Neutrophil (primary cell): ENCODE measurements at regions not wholly inside any gene's neighbourhood (a gene's known extent, or its start where the extent isn't known, plus 50 kb on each side); places are given as distances from the start of the nearest gene placed in this dataset.

Experiments used
- H3K27ac ChIP-seq: fragments of 200-600 bp; sonication (generic); 2 replicates; pipeline ENCODE4 v1.5.1; 2016; ENCODE audit warnings: mild to moderate bottlenecking, moderate library complexity
- H3K27me3 ChIP-seq: fragments of 200-600 bp; sonication (generic); 2 replicates; pipeline ENCODE4 v1.6.0; 2016; ENCODE audit warnings: mild to moderate bottlenecking
- H3K36me3 ChIP-seq: fragments of 200-600 bp; sonication (generic); 2 replicates; pipeline ENCODE4 v1.5.1; 2017
- H3K4me1 ChIP-seq, 2 experiments: fragments of 200-600 bp in 1 of 2; sonication (generic) in 1 of 2; 1 replicate in 1 of 2; 2 replicates in 1 of 2; pipeline versions ENCODE4 v1.5.1 to v1.6.1; 2013 to 2016; ENCODE audit warnings: low read depth in 1 of 2, low read length in 1 of 2, mild to moderate bottlenecking in 1 of 2, moderate library complexity in 1 of 2; ENCODE audit not compliant: control insufficient read depth in 1 of 2, insufficient read depth in 1 of 2
- H3K4me3 ChIP-seq, 2 experiments: fragments of 200-600 bp in 1 of 2; sonication (generic) in 1 of 2; 1 replicate in 1 of 2; 2 replicates in 1 of 2; pipeline ENCODE4 v1.5.1; 2013 to 2016; ENCODE audit warnings: low read depth in 1 of 2, low read length in 1 of 2, mild to moderate bottlenecking in 1 of 2, moderate library complexity in 1 of 2
- H3K9me3 ChIP-seq: fragments of 200-600 bp; sonication (generic); 2 replicates; pipeline ENCODE4 v1.5.1; 2016
- TF ChIP-seq, protein P1 (sequence below): fragments of 200-600 bp; sonication (generic); IDR thresholded peaks from 2 replicates; pipeline ENCODE4 v1.5.1; 2016; ENCODE audit warnings: antibody characterized with exemption

- TF ChIP-seq, protein P1, sequence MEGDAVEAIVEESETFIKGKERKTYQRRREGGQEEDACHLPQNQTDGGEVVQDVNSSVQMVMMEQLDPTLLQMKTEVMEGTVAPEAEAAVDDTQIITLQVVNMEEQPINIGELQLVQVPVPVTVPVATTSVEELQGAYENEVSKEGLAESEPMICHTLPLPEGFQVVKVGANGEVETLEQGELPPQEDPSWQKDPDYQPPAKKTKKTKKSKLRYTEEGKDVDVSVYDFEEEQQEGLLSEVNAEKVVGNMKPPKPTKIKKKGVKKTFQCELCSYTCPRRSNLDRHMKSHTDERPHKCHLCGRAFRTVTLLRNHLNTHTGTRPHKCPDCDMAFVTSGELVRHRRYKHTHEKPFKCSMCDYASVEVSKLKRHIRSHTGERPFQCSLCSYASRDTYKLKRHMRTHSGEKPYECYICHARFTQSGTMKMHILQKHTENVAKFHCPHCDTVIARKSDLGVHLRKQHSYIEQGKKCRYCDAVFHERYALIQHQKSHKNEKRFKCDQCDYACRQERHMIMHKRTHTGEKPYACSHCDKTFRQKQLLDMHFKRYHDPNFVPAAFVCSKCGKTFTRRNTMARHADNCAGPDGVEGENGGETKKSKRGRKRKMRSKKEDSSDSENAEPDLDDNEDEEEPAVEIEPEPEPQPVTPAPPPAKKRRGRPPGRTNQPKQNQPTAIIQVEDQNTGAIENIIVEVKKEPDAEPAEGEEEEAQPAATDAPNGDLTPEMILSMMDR: no peak
- H3K9me3 ChIP-seq: no peaks in the 10 kb centered on the region
- no peaks in the 10 kb centered on the region for H3K4me1 ChIP-seq
- H3K36me3 ChIP-seq: no peaks in the 10 kb centered on the region
- H3K27ac ChIP-seq: no peak overlapping the region
- H3K27me3 ChIP-seq: no peaks in the 10 kb centered on the region
- no peak overlapping the region for H3K4me3 ChIP-seq
These were observed 88.3 kb upstream of the SALL3 start for GRCh38 chr18:78891185-78891762.

DNA sequence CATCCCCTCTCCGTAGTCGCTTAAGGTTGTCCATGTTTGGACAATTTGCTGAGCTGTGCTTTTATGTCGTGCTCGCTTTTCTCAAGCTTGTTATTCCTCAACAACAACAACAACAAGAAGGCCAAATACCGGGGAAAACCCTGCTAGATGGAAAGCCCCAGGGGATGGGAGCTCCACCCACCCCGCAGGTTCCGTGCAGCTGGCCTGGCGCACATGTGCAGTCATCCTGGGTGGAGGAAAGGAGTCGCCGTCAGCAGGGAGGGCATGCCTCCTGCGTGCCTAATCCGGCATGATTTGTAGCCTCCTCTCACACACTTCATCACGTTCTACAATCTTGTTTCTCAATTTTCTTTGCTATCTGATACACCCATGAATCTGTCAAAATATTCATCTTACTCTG is 87.4 kb upstream of the SALL3 start:
- Histone ChIP-seq H3K4me3 (no peak overlapping the region), H3K4me1 (no peaks in the 10 kb centered on the region), H3K9me3 (no peaks in the 10 kb centered on the region), H3K36me3 (no peaks in the 10 kb centered on the region), H3K27ac (no peak overlapping the region), H3K27me3 (no peaks in the 10 kb centered on the region)
- TF ChIP-seq, protein P1: no peak

GRCh38 chr18:78892721-78893120 is 86.9 kb upstream of the SALL3 start:
- TF ChIP-seq, protein P1: no peak
- Histone ChIP-seq H3K9me3 (no peaks in the 10 kb centered on the region), H3K27ac (no peak overlapping the region), H3K4me1 (no peaks in the 10 kb centered on the region), H3K27me3 (no peaks in the 10 kb centered on the region), H3K36me3 (no peaks in the 10 kb centered on the region), H3K4me3 (no peak overlapping the region)

- Histone ChIP-seq H3K27me3 (no peaks in the 10 kb centered on the region), H3K36me3 (no peaks in the 10 kb centered on the region), H3K9me3 (no peaks in the 10 kb centered on the region), H3K27ac (no peak overlapping the region), H3K4me1 (no peaks in the 10 kb centered on the region), H3K4me3 (no peak overlapping the region)
- TF ChIP-seq, protein P1: no peak
These were observed 86.2 kb upstream of the SALL3 start for GRCh38 chr18:78893281-78894032.

DNA sequence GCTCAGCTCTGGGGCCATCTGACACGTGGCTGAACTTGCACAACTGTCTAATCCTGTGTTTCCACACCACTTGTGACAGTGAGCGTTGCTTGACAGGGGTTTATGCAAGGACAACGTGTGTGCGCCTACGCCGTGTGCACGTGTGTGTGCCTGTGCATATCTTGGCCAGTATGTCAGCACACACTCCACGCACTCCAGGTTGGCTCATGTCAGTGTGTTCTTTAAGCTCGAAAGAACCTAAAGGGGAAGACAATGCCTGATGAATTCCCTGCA is 85.6 kb upstream of the SALL3 start:
- H3K36me3 ChIP-seq: no peaks in the 10 kb centered on the region
- H3K27me3 ChIP-seq: no peaks in the 10 kb centered on the region
- H3K4me3 ChIP-seq: no peak overlapping the region
- TF ChIP-seq, protein P1: no peak
- H3K27ac ChIP-seq: no peak overlapping the region
- H3K9me3 ChIP-seq: no peaks in the 10 kb centered on the region
- H3K4me1 ChIP-seq: no peaks in the 10 kb centered on the region
